Left forelimb (tissue), 1 donor: ENCODE measurements at regions not wholly inside any gene's neighbourhood (a gene's known extent, or its start where the extent isn't known, plus 50 kb on each side); places are given as distances from the start of the nearest gene placed in this dataset.
"Not testable (repeated sequence)": the region's sequence is repeated elsewhere in the genome, so short reads cannot be mapped to it uniquely, and the experiment has no call there.

Experiments used
- DNase-seq: peaks from one replicate; pipeline ENCODE4 v3.0.0-alpha.2; 2018; ENCODE audit warnings: low spot score

GRCh38 chr9:81430727-81431126, 258.6 kb downstream of the TLE1 start:
- no peak for DNase-seq

GRCh38 chr9:81427870-81428269, 261.5 kb downstream of the TLE1 start:
- DNase-seq = no peak

GRCh38 chr9:81424431-81424830, 264.9 kb downstream of the TLE1 start:
- DNase-seq = no peak

GRCh38 chr9:81423589-81424326, 265.6 kb downstream of the TLE1 start:
- DNase-seq = no peak

- DNase-seq = not testable (repeated sequence)
Measured at GRCh38 chr9:81421090-81421489, 268.3 kb downstream of the TLE1 start.

- DNase-seq = no peak
Measured at GRCh38 chr9:81420024-81420423, 269.3 kb downstream of the TLE1 start.

GRCh38 chr9:81417941-81418340, 271.4 kb downstream of the TLE1 start:
- DNase-seq = no peak

- DNase-seq = no peak
Measured at GRCh38 chr9:81417299-81417675, 272.1 kb downstream of the TLE1 start.

- no peak for DNase-seq
Measured at GRCh38 chr9:81416476-81417298, 272.7 kb downstream of the TLE1 start.

- DNase-seq = no peak
Measured at GRCh38 chr9:81414836-81415235, 274.5 kb downstream of the TLE1 start.

GRCh38 chr9:81411961-81412360, 277.4 kb downstream of the TLE1 start:
- DNase-seq = no peak

- DNase-seq = no peak
Measured at GRCh38 chr9:81410201-81410600, 279.1 kb downstream of the TLE1 start.

GRCh38 chr9:81408951-81409350, 280.4 kb downstream of the TLE1 start:
- no peak for DNase-seq

GRCh38 chr9:81404931-81405598, 284.3 kb downstream of the TLE1 start:
- DNase-seq = no peak

GRCh38 chr9:81397481-81398381, 291.6 kb downstream of the TLE1 start:
- no peak for DNase-seq

- no peak for DNase-seq
Measured at GRCh38 chr9:81396528-81396927, 292.8 kb downstream of the TLE1 start.

GRCh38 chr9:81395676-81396054, 293.7 kb downstream of the TLE1 start:
- DNase-seq = no peak

GRCh38 chr9:81394881-81395675, 294.3 kb downstream of the TLE1 start:
- no peak for DNase-seq

- DNase-seq = no peak
Measured at GRCh38 chr9:81393985-81394811, 295.1 kb downstream of the TLE1 start.

GRCh38 chr9:81391457-81391825, 297.9 kb downstream of the TLE1 start:
- DNase-seq = no peak
